Panc1 (cell line): ENCODE measurements at regions not wholly inside any gene's neighbourhood (a gene's known extent, or its start where the extent isn't known, plus 50 kb on each side); places are given as distances from the start of the nearest gene placed in this dataset.

Experiments used
- CTCF ChIP-seq: fragments of 450-650 bp; IDR thresholded peaks from 2 replicates; pipeline ENCODE4 v1.5.1; 2017; ENCODE audit warnings: mild to moderate bottlenecking
- POLR2AphosphoS5 ChIP-seq: IDR thresholded peaks from 2 replicates; pipeline ENCODE4 v1.6.1; 2012; ENCODE audit warnings: mild to moderate bottlenecking, low read depth, low read length, moderate library complexity
- SIN3A ChIP-seq: IDR thresholded peaks from 2 replicates; pipeline ENCODE4 v1.6.1; 2012; ENCODE audit warnings: low read depth, mild to moderate bottlenecking, low read length, moderate library complexity, borderline replicate concordance; ENCODE audit not compliant: insufficient read depth
- TCF7L2 ChIP-seq: IDR thresholded peaks from 2 replicates; pipeline ENCODE4 v1.6.1; 2011; ENCODE audit warnings: mild to moderate bottlenecking, low read depth, low read length, inconsistent platforms
- TF ChIP-seq, protein P1 (sequence below), 2 experiments: IDR thresholded peaks; 2 replicates each; pipeline ENCODE4 v1.6.1; 2011 to 2012; ENCODE audit warnings: low read depth in 2 of 2, control low read depth in 1 of 2, low read length in 1 of 2, mild to moderate bottlenecking in 1 of 2, moderate library complexity in 1 of 2; ENCODE audit not compliant: insufficient read depth in 1 of 2

GRCh38 chr4:126113058-126113457 lies 798.3 kb downstream of the FAT4 start:
- no peak for TF ChIP-seq CTCF
- TF ChIP-seq POLR2AphosphoS5: no peak
- no peak for TF ChIP-seq SIN3A
- TF ChIP-seq, protein P1, sequence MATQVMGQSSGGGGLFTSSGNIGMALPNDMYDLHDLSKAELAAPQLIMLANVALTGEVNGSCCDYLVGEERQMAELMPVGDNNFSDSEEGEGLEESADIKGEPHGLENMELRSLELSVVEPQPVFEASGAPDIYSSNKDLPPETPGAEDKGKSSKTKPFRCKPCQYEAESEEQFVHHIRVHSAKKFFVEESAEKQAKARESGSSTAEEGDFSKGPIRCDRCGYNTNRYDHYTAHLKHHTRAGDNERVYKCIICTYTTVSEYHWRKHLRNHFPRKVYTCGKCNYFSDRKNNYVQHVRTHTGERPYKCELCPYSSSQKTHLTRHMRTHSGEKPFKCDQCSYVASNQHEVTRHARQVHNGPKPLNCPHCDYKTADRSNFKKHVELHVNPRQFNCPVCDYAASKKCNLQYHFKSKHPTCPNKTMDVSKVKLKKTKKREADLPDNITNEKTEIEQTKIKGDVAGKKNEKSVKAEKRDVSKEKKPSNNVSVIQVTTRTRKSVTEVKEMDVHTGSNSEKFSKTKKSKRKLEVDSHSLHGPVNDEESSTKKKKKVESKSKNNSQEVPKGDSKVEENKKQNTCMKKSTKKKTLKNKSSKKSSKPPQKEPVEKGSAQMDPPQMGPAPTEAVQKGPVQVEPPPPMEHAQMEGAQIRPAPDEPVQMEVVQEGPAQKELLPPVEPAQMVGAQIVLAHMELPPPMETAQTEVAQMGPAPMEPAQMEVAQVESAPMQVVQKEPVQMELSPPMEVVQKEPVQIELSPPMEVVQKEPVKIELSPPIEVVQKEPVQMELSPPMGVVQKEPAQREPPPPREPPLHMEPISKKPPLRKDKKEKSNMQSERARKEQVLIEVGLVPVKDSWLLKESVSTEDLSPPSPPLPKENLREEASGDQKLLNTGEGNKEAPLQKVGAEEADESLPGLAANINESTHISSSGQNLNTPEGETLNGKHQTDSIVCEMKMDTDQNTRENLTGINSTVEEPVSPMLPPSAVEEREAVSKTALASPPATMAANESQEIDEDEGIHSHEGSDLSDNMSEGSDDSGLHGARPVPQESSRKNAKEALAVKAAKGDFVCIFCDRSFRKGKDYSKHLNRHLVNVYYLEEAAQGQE (IDR thresholded peaks at IDR 0.05; ENCODE audit: insufficient read depth in 1 of 2, low read depth in 2 of 2, low read length in 1 of 2): no peak
- TF ChIP-seq TCF7L2: no peak
